Right lobe of liver (tissue), 4 donors: ENCODE measurements at regions not wholly inside any gene's neighbourhood (a gene's known extent, or its start where the extent isn't known, plus 50 kb on each side); places are given as distances from the start of the nearest gene placed in this dataset.
"Not testable (repeated sequence)": the region's sequence is repeated elsewhere in the genome, so short reads cannot be mapped to it uniquely, and the experiment has no call there.

Source experiments
- CTCF ChIP-seq, 4 donors: fragments of 200-600 bp in 3 of 4; fragments of 450-650 bp in 1 of 4; IDR thresholded peaks; one replicate each; pipeline versions ENCODE4 v1.5.1 to v1.8.0; 2016 to 2022; ENCODE audit warnings: antibody characterized with exemption in 4 of 4, mild to moderate bottlenecking in 2 of 4
- POLR2A ChIP-seq: fragments of 450-650 bp; IDR thresholded peaks from one replicate; pipeline ENCODE4 v1.6.1; 2017; ENCODE audit warnings: antibody characterized with exemption, mild to moderate bottlenecking
- donor health status: DM: no; HTN: no; CAD: no.
- donor health status: DM: no; HTN: no; CAD: no.
- donor health status: DM: no; HTN: yes; CAD: no.

GRCh38 chrX:65851306-65851705 lies 183.9 kb downstream of the MSN start:
- TF ChIP-seq POLR2A; CTCF (IDR thresholded peaks at IDR 0.05): not testable (repeated sequence)
